Esophagus squamous epithelium (tissue), 4 donors: ENCODE measurements at regions not wholly inside any gene's neighbourhood (a gene's known extent, or its start where the extent isn't known, plus 50 kb on each side); places are given as distances from the start of the nearest gene placed in this dataset.

Experiments
- POLR2A ChIP-seq, 4 donors: fragments of 450-650 bp; IDR thresholded peaks; one replicate each; pipeline ENCODE4 v1.6.1; 2017; ENCODE audit warnings: antibody characterized with exemption in 4 of 4, mild to moderate bottlenecking in 4 of 4, moderate library complexity in 3 of 4
- TF ChIP-seq, protein P1 (sequence below), 6 experiments: fragments of 450-650 bp in 4 of 6; fragments of 200-600 bp in 2 of 6; sonication (generic) in 2 of 6; IDR thresholded peaks; one replicate each; pipeline ENCODE4 v1.5.1; 2016 to 2019; ENCODE audit warnings: antibody characterized with exemption in 6 of 6, mild to moderate bottlenecking in 4 of 6, moderate library complexity in 4 of 6

GRCh38 chr10:62619413-62619738, 185.1 kb upstream of the ADO start:
- TF ChIP-seq POLR2A (IDR thresholded peaks at IDR 0.05), result no peak
- TF ChIP-seq, protein P1, sequence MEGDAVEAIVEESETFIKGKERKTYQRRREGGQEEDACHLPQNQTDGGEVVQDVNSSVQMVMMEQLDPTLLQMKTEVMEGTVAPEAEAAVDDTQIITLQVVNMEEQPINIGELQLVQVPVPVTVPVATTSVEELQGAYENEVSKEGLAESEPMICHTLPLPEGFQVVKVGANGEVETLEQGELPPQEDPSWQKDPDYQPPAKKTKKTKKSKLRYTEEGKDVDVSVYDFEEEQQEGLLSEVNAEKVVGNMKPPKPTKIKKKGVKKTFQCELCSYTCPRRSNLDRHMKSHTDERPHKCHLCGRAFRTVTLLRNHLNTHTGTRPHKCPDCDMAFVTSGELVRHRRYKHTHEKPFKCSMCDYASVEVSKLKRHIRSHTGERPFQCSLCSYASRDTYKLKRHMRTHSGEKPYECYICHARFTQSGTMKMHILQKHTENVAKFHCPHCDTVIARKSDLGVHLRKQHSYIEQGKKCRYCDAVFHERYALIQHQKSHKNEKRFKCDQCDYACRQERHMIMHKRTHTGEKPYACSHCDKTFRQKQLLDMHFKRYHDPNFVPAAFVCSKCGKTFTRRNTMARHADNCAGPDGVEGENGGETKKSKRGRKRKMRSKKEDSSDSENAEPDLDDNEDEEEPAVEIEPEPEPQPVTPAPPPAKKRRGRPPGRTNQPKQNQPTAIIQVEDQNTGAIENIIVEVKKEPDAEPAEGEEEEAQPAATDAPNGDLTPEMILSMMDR (IDR thresholded peaks at IDR 0.05), result no peak
